Astrocyte of the spinal cord (primary cell): ENCODE measurements at regions not wholly inside any gene's neighbourhood (a gene's known extent, or its start where the extent isn't known, plus 50 kb on each side); places are given as distances from the start of the nearest gene placed in this dataset.

ENCODE experiments used
- DNase-seq: peaks from one replicate; pipeline ENCODE4 v3.0.0; 2011; ENCODE audit warnings: low read depth, low spot score
- H3K4me3 ChIP-seq: 2 replicates; pipeline ENCODE4 v1.5.1; 2011; ENCODE audit warnings: low read depth, mild to moderate bottlenecking, low read length, moderate library complexity
- in situ Hi-C: cut with HindIII; loops from 2 replicates; pipeline ENCODE4 v1.10.0; 2017; ENCODE audit warnings: low sequenced_read_pairs
- TF ChIP-seq, protein P1 (sequence below): IDR thresholded peaks from 2 replicates; pipeline ENCODE4 v1.5.1; 2012; ENCODE audit warnings: low read depth, mild to moderate bottlenecking, low read length, inconsistent platforms

DNA sequence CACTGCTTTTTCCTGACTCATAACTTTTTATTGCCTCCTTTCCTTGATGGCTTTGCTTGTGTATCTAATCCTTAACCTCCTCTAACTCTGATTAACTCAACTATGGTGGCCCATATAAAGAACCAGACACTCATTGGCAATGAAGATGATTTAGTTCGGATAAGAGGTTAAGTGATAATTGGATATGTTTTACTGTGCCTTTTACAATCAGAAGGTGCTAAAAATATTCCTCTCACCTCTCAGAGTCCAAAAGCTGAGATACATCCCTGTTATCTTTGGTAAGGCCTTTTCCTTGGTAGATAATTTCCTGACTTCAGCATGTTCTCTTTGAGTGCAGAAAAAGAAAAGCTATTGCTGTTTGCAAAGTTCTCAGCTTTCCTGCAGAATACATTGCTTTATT is 367.7 kb downstream of the SLC16A7 start:
- H3K4me3 ChIP-seq = no peak overlapping the region
- DNase-seq = no peak
- TF ChIP-seq, protein P1, sequence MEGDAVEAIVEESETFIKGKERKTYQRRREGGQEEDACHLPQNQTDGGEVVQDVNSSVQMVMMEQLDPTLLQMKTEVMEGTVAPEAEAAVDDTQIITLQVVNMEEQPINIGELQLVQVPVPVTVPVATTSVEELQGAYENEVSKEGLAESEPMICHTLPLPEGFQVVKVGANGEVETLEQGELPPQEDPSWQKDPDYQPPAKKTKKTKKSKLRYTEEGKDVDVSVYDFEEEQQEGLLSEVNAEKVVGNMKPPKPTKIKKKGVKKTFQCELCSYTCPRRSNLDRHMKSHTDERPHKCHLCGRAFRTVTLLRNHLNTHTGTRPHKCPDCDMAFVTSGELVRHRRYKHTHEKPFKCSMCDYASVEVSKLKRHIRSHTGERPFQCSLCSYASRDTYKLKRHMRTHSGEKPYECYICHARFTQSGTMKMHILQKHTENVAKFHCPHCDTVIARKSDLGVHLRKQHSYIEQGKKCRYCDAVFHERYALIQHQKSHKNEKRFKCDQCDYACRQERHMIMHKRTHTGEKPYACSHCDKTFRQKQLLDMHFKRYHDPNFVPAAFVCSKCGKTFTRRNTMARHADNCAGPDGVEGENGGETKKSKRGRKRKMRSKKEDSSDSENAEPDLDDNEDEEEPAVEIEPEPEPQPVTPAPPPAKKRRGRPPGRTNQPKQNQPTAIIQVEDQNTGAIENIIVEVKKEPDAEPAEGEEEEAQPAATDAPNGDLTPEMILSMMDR = no peak
- in situ Hi-C loops = no loop called here

DNA sequence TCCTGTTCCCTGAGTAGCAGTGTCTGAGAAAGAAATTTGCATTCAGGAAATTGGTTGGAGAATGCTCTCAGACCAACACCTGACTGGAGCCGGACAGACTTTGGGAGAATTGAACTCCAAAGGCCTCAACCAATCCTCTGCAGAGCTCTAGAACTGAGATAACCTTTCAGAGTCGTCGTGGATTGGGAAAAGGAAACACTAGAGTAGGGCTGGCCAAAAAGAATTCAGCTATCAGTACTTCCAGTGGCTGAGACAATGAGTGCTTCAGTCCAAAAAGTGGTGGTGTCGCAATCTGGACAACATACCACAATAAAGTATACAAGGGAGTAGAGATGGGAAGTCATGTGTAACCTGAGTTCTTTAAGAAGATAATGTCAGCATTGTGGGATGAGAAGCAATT is 377.1 kb downstream of the SLC16A7 start:
- peak; percentile 25 for DNase-seq
- H3K4me3 ChIP-seq = no peak overlapping the region
- TF ChIP-seq, protein P1 = no peak
- in situ Hi-C loops = no loop called here

DNA sequence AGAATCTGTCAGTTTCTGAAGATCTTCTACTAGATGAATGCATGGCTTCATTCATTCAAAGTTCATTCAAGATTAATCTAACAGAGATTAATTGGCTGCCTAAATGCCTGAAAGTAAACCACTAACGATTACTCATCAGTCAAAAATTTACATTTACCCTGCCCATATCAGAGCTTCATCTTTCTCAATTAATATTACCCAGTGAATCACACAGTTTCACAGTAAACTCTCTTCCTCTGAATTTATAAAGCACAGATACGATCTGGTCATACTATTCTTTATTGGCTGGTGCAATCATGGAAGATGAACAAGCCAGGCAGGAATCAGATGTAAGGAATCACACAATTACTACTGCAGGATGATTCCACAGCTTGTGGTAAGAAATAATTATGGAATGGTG is 377.7 kb downstream of the SLC16A7 start:
- H3K4me3 ChIP-seq = no peak overlapping the region
- TF ChIP-seq, protein P1 = no peak
- in situ Hi-C loops = no loop called here
- DNase-seq = peak; percentile 22

DNA sequence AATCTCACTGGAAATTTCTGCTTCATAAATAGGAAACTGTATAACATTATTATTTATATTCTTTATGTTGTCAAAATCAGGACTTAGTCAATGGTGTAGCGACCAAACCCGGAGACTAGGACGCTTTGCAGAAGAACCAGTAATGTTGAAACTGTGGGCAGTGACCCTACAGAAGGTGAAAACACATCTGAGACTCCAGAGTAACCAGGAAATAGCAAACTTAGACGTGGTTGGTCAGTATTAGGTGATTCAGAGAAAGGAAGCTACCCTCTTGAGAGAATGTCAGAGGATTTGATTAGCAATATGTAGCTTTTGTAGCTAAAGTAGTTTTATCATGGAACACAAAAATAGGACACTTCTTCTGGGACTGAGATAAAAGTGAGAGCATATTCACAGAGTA is 381.9 kb downstream of the SLC16A7 start:
- H3K4me3 ChIP-seq = no peak overlapping the region
- in situ Hi-C loops = no loop called here
- TF ChIP-seq, protein P1 = no peak
- no peak for DNase-seq

DNA sequence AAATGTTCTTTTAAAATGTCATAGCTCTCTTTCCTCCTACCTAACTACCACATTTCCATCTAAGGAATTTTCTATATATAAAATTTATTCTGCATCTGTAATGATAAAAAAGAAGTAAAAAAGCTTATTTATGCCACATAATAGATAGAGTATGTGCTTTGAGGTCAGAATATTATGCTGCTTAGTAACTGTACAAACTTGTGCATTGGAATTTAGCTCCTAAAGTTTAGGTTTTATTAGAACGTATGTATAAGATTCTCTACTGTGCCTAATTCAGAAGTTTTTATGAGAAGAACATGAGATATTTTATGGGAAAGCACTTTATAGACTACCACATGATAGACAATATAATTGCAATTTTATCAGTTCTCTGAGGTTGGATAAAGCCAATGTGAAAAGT is 384.6 kb downstream of the SLC16A7 start:
- in situ Hi-C loops = no loop called here
- TF ChIP-seq, protein P1 = no peak
- no peak for DNase-seq

DNA sequence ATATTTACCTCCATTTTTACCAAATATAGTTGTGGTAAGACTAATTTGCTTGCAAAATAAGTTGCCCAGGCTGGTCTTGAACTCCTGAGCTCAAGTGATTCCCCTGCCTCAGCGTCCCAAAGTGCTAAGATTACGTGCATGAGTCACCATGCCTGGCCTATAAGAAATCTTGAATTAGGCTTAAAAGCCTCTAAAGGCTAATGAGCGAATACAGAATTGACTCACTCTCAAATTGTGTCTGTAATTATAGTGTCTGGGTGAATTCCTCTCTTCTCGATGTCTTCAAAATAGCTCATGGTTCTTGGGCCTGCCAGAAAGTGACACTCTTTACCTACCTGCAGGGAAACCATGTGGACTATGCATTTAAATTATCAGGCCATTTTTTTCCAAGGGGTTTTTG is 403.5 kb downstream of the SLC16A7 start:
- TF ChIP-seq, protein P1 = no peak
- in situ Hi-C loops = no loop called here
- H3K4me3 ChIP-seq = no peak overlapping the region
- DNase-seq = no peak

More for the DNA sequence above, 384.6 kb downstream of the SLC16A7 start:
- H3K4me3 ChIP-seq = no peak overlapping the region

DNA sequence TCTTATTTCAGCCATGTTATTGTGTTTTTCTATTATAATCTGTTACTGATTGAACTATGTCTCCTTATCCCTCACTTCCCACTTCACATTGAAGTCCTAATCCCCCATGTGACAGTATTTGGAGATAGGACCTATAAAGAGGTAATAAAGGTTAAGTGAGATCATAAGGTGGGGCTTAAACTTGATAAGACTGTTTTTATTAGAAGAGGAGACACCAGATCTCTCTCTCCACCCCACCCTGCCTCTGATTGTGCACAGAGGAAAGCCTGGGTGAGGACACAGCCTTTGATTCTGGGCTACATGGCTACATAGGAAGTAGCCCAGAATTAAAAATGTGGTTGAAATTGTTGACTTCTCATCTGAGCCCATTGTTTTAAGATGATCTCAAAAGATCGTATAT is 414.7 kb downstream of the SLC16A7 start:
- TF ChIP-seq, protein P1 = no peak
- DNase-seq = no peak
- in situ Hi-C loops = no loop called here
- H3K4me3 ChIP-seq = no peak overlapping the region
